ENCODE measurements at regions not wholly inside any gene's neighbourhood (a gene's known extent, or its start where the extent isn't known, plus 50 kb on each side); places are given as distances from the start of the nearest gene placed in this dataset.

- CTCF ChIA-PET, result no interaction called here
- Mint-ChIP-seq H3K27me3 (no peaks in the 10 kb centered on the region), H3K27ac (no peak overlapping the region), H3K36me3 (ENCODE audit: low read depth) (no peaks in the 10 kb centered on the region), H3K4me3 (no peak overlapping the region), H3K4me1 (ENCODE audit: low read depth) (peaks cover under 1% of the 10 kb centered on the region), H3K9me3 (no peaks in the 10 kb centered on the region)
- ATAC-seq (no peak), DNase-seq (no peak)
- intact Hi-C loops (cut with micrococcal nuclease), result no loop called here
- TF ChIP-seq CTCF (IDR thresholded peaks at IDR 0.05), result no peak
- POLR2A ChIA-PET, result no interaction called here
Observed at GRCh38 chr20:24752612-24753011, 196.5 kb upstream of the CST7 start.

- ATAC-seq (no peak), DNase-seq (no peak)
- Mint-ChIP-seq H3K4me1 (ENCODE audit: low read depth) (no peaks in the 10 kb centered on the region), H3K9me3 (no peaks in the 10 kb centered on the region), H3K27ac (no peak overlapping the region), H3K4me3 (no peak overlapping the region), H3K27me3 (no peaks in the 10 kb centered on the region), H3K36me3 (ENCODE audit: low read depth) (no peaks in the 10 kb centered on the region)
- ChIA-PET POLR2A (no interaction called here), CTCF (no interaction called here)
- TF ChIP-seq CTCF (IDR thresholded peaks at IDR 0.05), result no peak
- intact Hi-C loops (cut with micrococcal nuclease), result no loop called here
Observed at GRCh38 chr20:24753130-24753529, 195.9 kb upstream of the CST7 start.

- no peaks in the 10 kb centered on the region for H3K4me1 Mint-ChIP-seq (ENCODE audit: low read depth)
- ChIA-PET POLR2A (no interaction called here), CTCF (no interaction called here)
- no peak for TF ChIP-seq CTCF (IDR thresholded peaks at IDR 0.05)
- H3K4me3 Mint-ChIP-seq, result no peak overlapping the region
- no peak for ATAC-seq
- peaks cover 1% of the 10 kb centered on the region for H3K27me3 Mint-ChIP-seq
- no peak overlapping the region for H3K27ac Mint-ChIP-seq
- DNase-seq, result no peak
- H3K9me3 Mint-ChIP-seq, result no peaks in the 10 kb centered on the region
- intact Hi-C loops (cut with micrococcal nuclease), result no loop called here
- H3K36me3 Mint-ChIP-seq (ENCODE audit: low read depth), result no peaks in the 10 kb centered on the region
Observed at GRCh38 chr20:24754691-24755090, 194.4 kb upstream of the CST7 start.

- Mint-ChIP-seq H3K27ac (no peak overlapping the region), H3K36me3 (ENCODE audit: low read depth) (no peaks in the 10 kb centered on the region), H3K27me3 (peaks cover 1% of the 10 kb centered on the region), H3K4me3 (no peak overlapping the region), H3K4me1 (ENCODE audit: low read depth) (no peaks in the 10 kb centered on the region), H3K9me3 (peaks cover 2% of the 10 kb centered on the region)
- TF ChIP-seq CTCF (IDR thresholded peaks at IDR 0.05), result no peak
- CTCF ChIA-PET, result interaction anchor here (0.6 kb wide), 1 partner anchor 12 kb away, joined by 3 read pairs; no protein-coding TSS in a partner anchor
- POLR2A ChIA-PET, result no interaction called here
- ATAC-seq, result no peak
- DNase-seq, result no peak
- intact Hi-C loops (cut with micrococcal nuclease), result no loop called here
Observed at GRCh38 chr20:24755411-24755922, 193.6 kb upstream of the CST7 start.

- peaks cover 1% of the 10 kb centered on the region for H3K27me3 Mint-ChIP-seq
- no peak overlapping the region for H3K27ac Mint-ChIP-seq
- ATAC-seq (no peak), DNase-seq (no peak)
- TF ChIP-seq CTCF (IDR thresholded peaks at IDR 0.05), result no peak
- no peak overlapping the region for H3K4me3 Mint-ChIP-seq
- no peaks in the 10 kb centered on the region for H3K36me3 Mint-ChIP-seq (ENCODE audit: low read depth)
- H3K4me1 Mint-ChIP-seq (ENCODE audit: low read depth), result no peaks in the 10 kb centered on the region
- ChIA-PET POLR2A (no interaction called here), CTCF (no interaction called here)
- intact Hi-C loops (cut with micrococcal nuclease), result no loop called here
- peaks cover 3% of the 10 kb centered on the region for H3K9me3 Mint-ChIP-seq
Observed at GRCh38 chr20:24756292-24757025, 192.6 kb upstream of the CST7 start.
